HEK293 (cell line): ENCODE measurements at regions not wholly inside any gene's neighbourhood (a gene's known extent, or its start where the extent isn't known, plus 50 kb on each side); places are given as distances from the start of the nearest gene placed in this dataset.

Source experiments
- AEBP2 ChIP-seq: fragments of 450-650 bp; formaldehyde crosslinking; IDR thresholded peaks from 2 replicates; pipeline ENCODE4 v1.5.1; 2016; ENCODE audit warnings: missing biosample characterization, missing genetic modification characterization, borderline replicate concordance
- CTCF ChIP-seq: fragments of 450-650 bp; formaldehyde crosslinking; IDR thresholded peaks from 2 replicates; pipeline ENCODE4 v1.5.1; 2016; ENCODE audit warnings: missing biosample characterization, missing genetic modification characterization
- EGR2 ChIP-seq: fragments of 450-650 bp; formaldehyde crosslinking; IDR thresholded peaks from 2 replicates; pipeline ENCODE4 v1.5.1; 2016; ENCODE audit warnings: low read depth, missing biosample characterization, missing genetic modification characterization
- HOXA7 ChIP-seq: sonication (generic); formaldehyde crosslinking; IDR thresholded peaks from 2 replicates; pipeline ENCODE4 v1.8.1; 2022; ENCODE audit warnings: missing genetic modification reagents, borderline replicate concordance
- MZF1 ChIP-seq: fragments of 450-650 bp; formaldehyde crosslinking; IDR thresholded peaks from 2 replicates; pipeline ENCODE4 v1.5.1; 2017; ENCODE audit warnings: missing biosample characterization, missing genetic modification characterization, borderline replicate concordance
- ZBTB11 ChIP-seq: fragments of 450-650 bp; formaldehyde crosslinking; conservative IDR thresholded peaks from 2 replicates; pipeline ENCODE4 v1.5.1; 2016; ENCODE audit warnings: low read depth, missing biosample characterization, missing genetic modification characterization
- ZFP3 ChIP-seq: fragments of 450-650 bp; formaldehyde crosslinking; IDR thresholded peaks from 2 replicates; pipeline ENCODE4 v1.5.1; 2016; ENCODE audit warnings: low read depth, missing biosample characterization, missing genetic modification characterization
- ZNF248 ChIP-seq: fragments of 450-650 bp; formaldehyde crosslinking; IDR thresholded peaks from 2 replicates; pipeline ENCODE4 v1.5.1; 2017; ENCODE audit warnings: missing biosample characterization, missing genetic modification characterization
- ZNF692 ChIP-seq: fragments of 450-650 bp; formaldehyde crosslinking; IDR thresholded peaks from 2 replicates; pipeline ENCODE4 v1.5.1; 2016; ENCODE audit warnings: missing biosample characterization, missing genetic modification characterization
- ZNF776 ChIP-seq: fragments of 450-650 bp; formaldehyde crosslinking; IDR thresholded peaks from 2 replicates; pipeline ENCODE4 v1.5.0; 2017; ENCODE audit warnings: missing biosample characterization, missing genetic modification characterization, borderline replicate concordance
- TF ChIP-seq, protein P1 (sequence below): fragments of 450-650 bp; IDR thresholded peaks from 2 replicates; pipeline ENCODE4 v1.5.1; 2018; ENCODE audit warnings: missing biosample characterization, missing genetic modification characterization
- TF ChIP-seq, protein P2 (sequence below): fragments of 450-650 bp; formaldehyde crosslinking; IDR thresholded peaks from 2 replicates; pipeline ENCODE4 v1.5.1; 2016; ENCODE audit warnings: missing biosample characterization, missing genetic modification characterization

- TF ChIP-seq ZBTB11 (tag by site-specific recombination) (no peak), MZF1 (tag by site-specific recombination) (no peak), CTCF (tag by site-specific recombination) (no peak), ZNF248 (tag by site-specific recombination) (no peak), ZNF776 (no peak), HOXA7 (CRISPR knock-in tag) (no peak), AEBP2 (tag by site-specific recombination) (no peak), ZFP3 (no peak), EGR2 (tag by site-specific recombination) (no peak), ZNF692 (tag by site-specific recombination) (no peak)
- TF ChIP-seq, protein P1, sequence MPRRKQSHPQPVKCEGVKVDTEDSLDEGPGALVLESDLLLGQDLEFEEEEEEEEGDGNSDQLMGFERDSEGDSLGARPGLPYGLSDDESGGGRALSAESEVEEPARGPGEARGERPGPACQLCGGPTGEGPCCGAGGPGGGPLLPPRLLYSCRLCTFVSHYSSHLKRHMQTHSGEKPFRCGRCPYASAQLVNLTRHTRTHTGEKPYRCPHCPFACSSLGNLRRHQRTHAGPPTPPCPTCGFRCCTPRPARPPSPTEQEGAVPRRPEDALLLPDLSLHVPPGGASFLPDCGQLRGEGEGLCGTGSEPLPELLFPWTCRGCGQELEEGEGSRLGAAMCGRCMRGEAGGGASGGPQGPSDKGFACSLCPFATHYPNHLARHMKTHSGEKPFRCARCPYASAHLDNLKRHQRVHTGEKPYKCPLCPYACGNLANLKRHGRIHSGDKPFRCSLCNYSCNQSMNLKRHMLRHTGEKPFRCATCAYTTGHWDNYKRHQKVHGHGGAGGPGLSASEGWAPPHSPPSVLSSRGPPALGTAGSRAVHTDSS = no peak
- TF ChIP-seq, protein P2, sequence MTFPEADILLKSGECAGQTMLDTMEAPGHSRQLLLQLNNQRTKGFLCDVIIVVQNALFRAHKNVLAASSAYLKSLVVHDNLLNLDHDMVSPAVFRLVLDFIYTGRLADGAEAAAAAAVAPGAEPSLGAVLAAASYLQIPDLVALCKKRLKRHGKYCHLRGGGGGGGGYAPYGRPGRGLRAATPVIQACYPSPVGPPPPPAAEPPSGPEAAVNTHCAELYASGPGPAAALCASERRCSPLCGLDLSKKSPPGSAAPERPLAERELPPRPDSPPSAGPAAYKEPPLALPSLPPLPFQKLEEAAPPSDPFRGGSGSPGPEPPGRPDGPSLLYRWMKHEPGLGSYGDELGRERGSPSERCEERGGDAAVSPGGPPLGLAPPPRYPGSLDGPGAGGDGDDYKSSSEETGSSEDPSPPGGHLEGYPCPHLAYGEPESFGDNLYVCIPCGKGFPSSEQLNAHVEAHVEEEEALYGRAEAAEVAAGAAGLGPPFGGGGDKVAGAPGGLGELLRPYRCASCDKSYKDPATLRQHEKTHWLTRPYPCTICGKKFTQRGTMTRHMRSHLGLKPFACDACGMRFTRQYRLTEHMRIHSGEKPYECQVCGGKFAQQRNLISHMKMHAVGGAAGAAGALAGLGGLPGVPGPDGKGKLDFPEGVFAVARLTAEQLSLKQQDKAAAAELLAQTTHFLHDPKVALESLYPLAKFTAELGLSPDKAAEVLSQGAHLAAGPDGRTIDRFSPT (tag by site-specific recombination) = no peak
Measured at GRCh38 chr6:28743271-28743789, 180.5 kb downstream of the TRIM27 start.
